Keratinocyte (primary cell): ENCODE measurements at regions not wholly inside any gene's neighbourhood (a gene's known extent, or its start where the extent isn't known, plus 50 kb on each side); places are given as distances from the start of the nearest gene placed in this dataset.
"Not testable (repeated sequence)": the region's sequence is repeated elsewhere in the genome, so short reads cannot be mapped to it uniquely, and the experiment has no call there.

ENCODE experiments used
- EZH2 ChIP-seq: IDR thresholded peaks from one replicate; pipeline ENCODE4 v1.6.1; 2012; ENCODE audit warnings: inconsistent platforms, mild to moderate bottlenecking, low read length, moderate library complexity
- TF ChIP-seq, protein P1 (sequence below), 3 experiments: IDR thresholded peaks in 1 of 3; conservative IDR thresholded peaks in 1 of 3; optimal IDR thresholded peaks in 1 of 3; 2 replicates in 2 of 3; 3 replicates in 1 of 3; pipeline versions ENCODE3 to v1.5.1; 2011; ENCODE audit warnings: low read length in 3 of 3, mild to moderate bottlenecking in 3 of 3, moderate library complexity in 2 of 3, control low read depth in 1 of 3, inconsistent platforms in 1 of 3; ENCODE audit not compliant: insufficient read depth in 2 of 3; ENCODE audit errors: extremely low read depth in 1 of 3

DNA sequence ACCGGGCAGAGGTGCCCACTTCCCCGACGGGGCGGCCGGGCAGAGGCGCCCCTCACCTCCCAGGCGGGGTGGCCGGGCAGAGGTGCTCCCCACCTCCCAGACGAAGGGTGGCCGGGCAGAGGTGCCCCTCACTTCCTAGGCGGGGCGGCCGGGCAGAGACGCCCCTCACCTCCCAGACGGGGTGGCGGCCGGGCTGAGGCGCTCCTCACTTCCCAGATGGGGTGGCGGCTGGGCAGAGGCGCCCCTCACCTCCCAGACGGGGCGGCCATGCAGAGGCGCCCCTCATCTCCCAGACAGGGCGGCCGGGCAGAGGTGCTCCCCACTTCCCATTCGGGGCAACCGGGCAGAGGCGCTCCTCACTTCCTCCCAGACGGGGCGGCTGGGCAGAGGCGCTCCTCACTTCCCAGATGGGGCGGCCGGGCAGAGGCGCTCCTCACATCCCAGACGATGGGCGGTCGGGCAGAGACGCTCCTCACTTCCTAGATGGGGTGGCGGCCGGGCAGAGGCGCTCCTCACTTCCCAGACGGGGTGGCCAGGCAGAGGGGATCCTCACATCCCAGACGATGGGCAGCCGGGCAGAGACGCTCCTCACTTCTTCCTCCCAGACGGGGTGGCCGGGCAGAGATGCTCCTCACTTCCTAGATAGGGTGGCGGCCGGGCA, 142.3 kb upstream of the NTRK2 start:
- TF ChIP-seq EZH2: not testable (repeated sequence)
- TF ChIP-seq, protein P1, sequence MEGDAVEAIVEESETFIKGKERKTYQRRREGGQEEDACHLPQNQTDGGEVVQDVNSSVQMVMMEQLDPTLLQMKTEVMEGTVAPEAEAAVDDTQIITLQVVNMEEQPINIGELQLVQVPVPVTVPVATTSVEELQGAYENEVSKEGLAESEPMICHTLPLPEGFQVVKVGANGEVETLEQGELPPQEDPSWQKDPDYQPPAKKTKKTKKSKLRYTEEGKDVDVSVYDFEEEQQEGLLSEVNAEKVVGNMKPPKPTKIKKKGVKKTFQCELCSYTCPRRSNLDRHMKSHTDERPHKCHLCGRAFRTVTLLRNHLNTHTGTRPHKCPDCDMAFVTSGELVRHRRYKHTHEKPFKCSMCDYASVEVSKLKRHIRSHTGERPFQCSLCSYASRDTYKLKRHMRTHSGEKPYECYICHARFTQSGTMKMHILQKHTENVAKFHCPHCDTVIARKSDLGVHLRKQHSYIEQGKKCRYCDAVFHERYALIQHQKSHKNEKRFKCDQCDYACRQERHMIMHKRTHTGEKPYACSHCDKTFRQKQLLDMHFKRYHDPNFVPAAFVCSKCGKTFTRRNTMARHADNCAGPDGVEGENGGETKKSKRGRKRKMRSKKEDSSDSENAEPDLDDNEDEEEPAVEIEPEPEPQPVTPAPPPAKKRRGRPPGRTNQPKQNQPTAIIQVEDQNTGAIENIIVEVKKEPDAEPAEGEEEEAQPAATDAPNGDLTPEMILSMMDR (optimal IDR thresholded peaks at IDR 0.05 in 1 of 3, IDR thresholded peaks at IDR 0.05 in 1 of 3, conservative IDR thresholded peaks at IDR 0.05 in 1 of 3; ENCODE audit: extremely low read depth in 1 of 3, insufficient read depth in 2 of 3, low read length in 3 of 3): not testable (repeated sequence)
